GM12892 (cell line): ENCODE measurements at regions not wholly inside any gene's neighbourhood (a gene's known extent, or its start where the extent isn't known, plus 50 kb on each side); places are given as distances from the start of the nearest gene placed in this dataset.

Source experiments
- POLR2A ChIP-seq: IDR thresholded peaks from 2 replicates; pipeline ENCODE4 v1.6.1; 2011; ENCODE audit warnings: low read depth, low read length, control low read depth
- TAF1 ChIP-seq: IDR thresholded peaks from 2 replicates; pipeline ENCODE4 v1.6.1; 2011; ENCODE audit warnings: low read depth, mild to moderate bottlenecking, control low read depth, low read length, borderline replicate concordance

DNA sequence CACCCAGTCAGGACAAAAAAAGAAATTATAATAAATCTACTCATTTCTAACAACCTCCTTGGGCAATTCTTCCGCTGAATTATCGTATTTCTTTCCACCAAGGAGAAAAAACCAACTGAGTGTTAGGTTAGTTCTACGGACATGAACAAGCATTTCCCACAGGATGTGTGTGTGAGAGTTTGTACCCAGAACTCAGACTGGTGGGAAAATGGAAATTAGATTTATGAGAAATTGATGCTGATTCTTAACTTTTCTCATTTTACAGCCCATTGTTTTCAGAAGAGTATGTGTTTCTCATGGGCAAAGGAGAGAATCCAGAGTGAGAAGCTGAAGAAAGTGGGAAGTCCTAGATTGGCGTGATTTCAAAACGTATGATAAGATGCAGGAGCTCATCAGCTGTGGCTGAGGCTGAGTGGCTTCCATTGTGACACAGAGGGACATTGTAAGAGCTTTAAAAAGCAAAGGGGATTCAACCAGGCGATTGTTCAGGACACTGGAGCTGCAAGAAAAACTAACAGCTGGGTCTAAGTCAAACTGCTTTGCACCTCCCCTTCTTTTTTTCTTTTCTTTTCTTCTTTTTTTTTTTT lies 184.7 kb upstream of the ARGLU1 start:
- TF ChIP-seq POLR2A = no peak
- TF ChIP-seq TAF1 = no peak
